Activated CD4-positive, alpha-beta T cell treated with anti-CD3 and anti-CD28 coated beads, Interleukin-2, amount 50 U/mL, for 4 hours (primary cell): ENCODE measurements at regions not wholly inside any gene's neighbourhood (a gene's known extent, or its start where the extent isn't known, plus 50 kb on each side); places are given as distances from the start of the nearest gene placed in this dataset.

Experiments
- DNase-seq, 2 experiments: peaks; one replicate each; pipeline ENCODE4 v3.0.0-alpha.2; 2020

- DNase-seq, result no peak
Observed at GRCh38 chr16:59440502-59440901, 706.4 kb upstream of the GOT2 start.

GRCh38 chr16:59432896-59433295 is 698.8 kb upstream of the GOT2 start:
- DNase-seq, result no peak

- no peak for DNase-seq
Observed at GRCh38 chr16:59432276-59432675, 698.2 kb upstream of the GOT2 start.

- no peak for DNase-seq
Observed at GRCh38 chr16:59424714-59425273, 690.7 kb upstream of the GOT2 start.

- no peak for DNase-seq
Observed at GRCh38 chr16:59411961-59412841, 678.1 kb upstream of the GOT2 start.

GRCh38 chr16:59410451-59410850 is 676.3 kb upstream of the GOT2 start:
- DNase-seq, result no peak

DNA sequence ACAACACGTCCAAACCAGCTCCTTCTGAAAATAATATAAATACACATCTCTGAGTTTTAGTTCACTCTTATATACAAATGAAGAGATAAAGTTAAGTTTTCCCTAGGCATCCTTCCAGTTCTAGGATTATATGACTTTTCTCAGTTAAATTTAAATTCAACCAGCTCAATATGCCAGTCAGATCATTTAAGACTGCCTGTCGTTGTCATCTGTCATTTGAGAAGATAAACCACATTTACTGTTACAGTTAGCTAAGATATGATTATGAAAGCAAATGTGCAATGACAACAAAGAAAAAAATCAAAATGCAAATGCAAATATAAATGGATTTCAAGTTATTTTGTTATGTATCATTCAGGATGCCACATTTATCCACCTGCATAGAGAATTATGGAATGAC is 671.7 kb upstream of the GOT2 start:
- no peak for DNase-seq

DNA sequence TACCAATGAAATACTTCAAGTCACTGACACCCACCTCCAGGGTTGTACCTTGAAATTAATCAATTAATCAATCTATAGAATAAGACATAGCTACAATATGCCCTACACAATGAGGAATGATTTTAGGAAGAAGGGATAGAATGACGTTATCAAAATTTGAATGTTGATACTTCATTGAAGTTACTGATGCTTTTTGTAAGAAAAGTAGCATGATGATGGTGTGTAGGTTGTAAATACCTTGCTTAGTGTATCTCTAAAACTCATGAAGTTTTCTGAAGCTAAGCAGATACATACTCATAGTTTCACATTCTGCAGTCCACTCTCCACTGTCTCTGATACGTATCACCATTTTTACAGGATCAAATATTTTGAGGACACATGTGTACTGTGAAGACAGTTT is 670.4 kb upstream of the GOT2 start:
- DNase-seq, result no peak

DNA sequence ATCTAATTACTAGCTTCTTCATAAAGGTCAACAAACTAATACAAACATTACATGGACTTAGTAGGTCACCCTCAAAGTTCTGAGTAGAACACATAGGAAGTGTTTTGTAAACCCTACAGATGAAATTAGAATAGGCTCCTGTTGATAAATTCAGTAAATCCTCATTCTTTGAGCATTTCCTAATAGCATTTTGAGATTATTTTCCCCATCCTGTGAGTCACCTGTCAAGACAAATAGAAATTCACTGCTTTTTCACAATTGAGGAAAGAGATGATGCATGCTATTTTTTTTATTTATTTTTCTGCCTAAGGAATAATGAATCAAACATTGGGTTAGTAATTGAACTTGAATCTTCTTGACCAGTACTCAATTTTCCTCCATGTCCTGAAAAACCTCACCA is 666.7 kb upstream of the GOT2 start:
- DNase-seq, result no peak

DNA sequence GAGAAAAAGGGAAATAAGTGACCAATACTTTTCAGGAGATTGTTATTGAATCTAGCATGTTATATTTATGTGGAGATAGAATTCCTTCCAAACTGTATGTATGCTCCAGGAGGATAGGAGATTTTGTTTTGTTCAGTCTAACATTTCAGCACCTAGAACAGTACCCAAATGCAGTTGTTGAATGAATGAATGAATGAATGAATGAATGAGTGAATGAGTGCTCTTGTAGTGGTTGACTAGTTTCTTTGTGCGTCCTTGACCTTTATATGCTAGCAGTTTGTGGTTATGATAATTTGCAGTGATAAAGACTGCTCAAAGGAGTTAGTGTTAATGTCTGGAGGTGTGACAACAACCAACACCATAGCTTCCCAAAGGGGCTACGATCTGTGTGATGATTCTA is 663.5 kb upstream of the GOT2 start:
- no peak for DNase-seq

DNA sequence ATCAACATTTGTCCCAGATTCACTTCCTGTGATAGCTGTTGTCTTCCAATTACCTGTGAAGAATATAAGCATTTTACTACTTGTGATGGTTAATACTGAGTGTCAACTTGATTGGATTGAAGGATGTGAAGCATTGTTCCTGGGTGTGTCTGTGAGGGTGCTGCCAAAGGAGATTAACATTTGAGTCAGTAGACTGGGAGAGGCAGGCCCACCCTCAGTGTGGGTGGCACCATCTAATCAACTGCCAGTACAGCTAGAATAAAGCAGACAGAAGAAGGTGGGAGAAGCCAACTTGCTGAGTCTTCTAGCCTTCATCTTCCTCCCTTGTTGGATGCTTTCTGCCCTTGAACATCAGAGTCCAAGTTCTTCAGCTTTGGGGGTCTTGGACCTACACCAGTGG is 660.4 kb upstream of the GOT2 start:
- DNase-seq, result no peak

DNA sequence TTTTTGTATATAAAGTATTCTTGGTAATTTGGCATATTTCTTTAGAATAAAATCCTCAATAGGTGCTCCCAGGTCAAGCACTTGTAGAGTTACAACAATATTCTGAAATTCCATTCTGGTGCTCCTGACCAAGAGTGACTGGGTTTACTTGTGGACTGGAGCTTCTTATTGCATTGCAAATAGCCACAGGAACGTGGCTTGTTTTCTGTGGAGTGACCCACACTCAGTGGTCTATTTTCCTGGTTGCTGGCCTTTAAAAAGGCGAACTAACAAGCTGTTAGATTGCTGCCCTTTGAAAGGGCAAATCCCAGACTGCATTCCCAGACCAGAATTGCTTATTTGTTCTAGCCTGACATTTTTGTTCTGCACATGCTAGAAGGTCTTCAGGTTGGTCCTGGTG is 658.8 kb upstream of the GOT2 start:
- DNase-seq, result no peak

GRCh38 chr16:59391617-59392364 is 657.7 kb upstream of the GOT2 start:
- DNase-seq, result no peak

GRCh38 chr16:59385959-59386358 is 651.8 kb upstream of the GOT2 start:
- no peak for DNase-seq

DNA sequence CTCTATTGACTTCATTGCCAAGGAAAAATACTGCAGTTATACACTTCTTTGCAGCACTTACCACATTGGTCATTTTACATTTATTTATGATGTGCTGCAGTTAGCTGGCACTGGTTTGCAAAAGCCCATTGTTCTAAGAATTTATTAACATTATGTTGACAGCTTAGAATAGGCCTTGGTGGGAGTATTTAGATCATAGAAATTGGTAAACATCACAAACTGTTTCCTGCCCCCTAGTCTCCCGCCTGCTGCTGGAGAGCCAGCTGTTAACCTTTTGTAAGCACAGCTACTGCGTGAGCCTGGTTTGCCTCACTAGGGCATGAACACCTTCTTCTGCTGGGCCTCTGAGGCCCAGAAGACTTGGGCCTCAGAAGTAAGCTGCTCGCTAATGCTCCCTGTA is 651.4 kb upstream of the GOT2 start:
- DNase-seq, result no peak

GRCh38 chr16:59373632-59374031 is 639.5 kb upstream of the GOT2 start:
- DNase-seq, result no peak

DNA sequence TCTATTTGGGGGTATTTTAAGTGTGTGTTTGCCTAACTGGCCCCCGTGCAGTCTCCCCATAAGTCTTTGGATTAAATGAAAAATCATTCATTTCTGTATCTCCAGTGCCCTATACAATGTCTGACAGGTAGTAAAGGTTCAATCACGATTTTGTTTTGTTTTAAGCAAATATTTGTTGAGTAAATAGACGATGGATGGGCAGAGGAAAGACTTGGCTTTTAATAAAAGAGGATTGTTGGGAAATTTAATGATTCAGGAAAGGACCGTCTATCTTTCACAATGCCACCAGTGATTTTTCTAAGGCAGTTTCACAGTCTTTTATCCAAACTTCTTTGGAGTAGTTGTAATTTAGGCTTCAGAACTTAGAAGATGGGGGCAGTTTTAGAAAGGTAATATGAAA is 636.6 kb upstream of the GOT2 start:
- no peak for DNase-seq

DNA sequence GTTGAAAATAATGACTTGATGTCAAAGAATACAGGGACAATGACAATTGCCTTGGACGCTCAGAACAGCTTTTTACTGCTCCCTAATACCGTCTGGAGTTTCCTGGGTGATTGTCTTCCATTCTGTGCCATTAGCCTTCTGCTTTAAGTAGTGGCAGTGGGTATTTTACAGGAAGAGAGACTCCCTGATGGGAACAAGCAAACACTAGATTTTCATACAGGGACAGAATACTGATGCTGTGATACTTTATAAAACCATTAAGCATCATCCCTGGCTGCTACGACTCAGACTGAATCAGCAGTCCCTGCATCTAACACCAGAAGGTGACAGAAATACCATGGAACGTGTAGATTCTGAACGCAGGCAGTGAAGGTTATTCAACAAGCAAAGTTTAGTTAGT is 635.4 kb upstream of the GOT2 start:
- no peak for DNase-seq

DNA sequence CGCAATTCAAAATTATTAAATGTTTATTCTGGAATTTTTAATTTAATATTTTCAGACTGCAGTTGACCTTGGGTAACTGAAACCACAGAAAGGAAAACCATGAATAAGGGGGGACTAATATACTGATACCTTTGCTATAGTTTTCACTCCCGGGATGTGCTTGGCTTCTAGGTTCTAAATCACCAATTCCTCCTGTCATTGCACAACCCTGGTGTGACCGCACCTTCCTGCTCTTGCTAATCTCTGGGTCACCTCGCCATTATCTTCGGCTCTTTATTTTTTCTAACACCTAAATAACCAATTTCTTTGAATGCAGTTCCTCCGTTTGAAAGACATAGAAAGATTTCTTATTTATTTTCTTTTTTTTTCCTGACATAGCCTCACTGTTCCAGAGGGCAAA is 634.5 kb upstream of the GOT2 start:
- DNase-seq, result no peak

DNA sequence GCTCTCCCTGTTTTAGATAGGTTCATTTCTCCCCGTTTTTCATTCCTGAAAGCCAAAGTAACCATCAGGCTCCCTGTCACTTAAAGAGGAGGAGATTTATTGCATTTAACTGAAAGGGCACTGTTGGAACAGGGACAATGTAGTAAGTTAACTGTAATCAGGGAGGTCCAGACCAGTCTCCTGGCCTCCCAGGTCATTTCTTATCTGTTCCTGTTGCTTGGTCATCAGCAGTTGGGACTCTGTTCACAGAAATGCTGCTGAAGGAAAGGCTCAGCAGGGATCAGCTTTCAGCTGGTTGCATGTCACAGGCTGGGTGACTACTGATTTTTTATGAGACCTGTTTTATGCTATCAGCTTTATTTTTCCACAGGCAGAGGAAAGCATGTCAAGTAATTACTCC is 622.6 kb upstream of the GOT2 start:
- no peak for DNase-seq

GRCh38 chr16:59356144-59356543 is 622.0 kb upstream of the GOT2 start:
- DNase-seq, result no peak

GRCh38 chr16:59355704-59356103 is 621.6 kb upstream of the GOT2 start:
- no peak for DNase-seq

GRCh38 chr16:59351305-59351903 is 617.3 kb upstream of the GOT2 start:
- no peak for DNase-seq

- no peak for DNase-seq
Observed at GRCh38 chr16:59350670-59351069, 616.6 kb upstream of the GOT2 start.
